Tibial artery (tissue), 4 donors: ENCODE measurements at regions not wholly inside any gene's neighbourhood (a gene's known extent, or its start where the extent isn't known, plus 50 kb on each side); places are given as distances from the start of the nearest gene placed in this dataset.
A peak's percentile ranks its signal among the peaks of the same experiment; 100 is the strongest.

ENCODE experiments used
- DNase-seq, 2 donors: peaks; one replicate each; pipeline ENCODE4 v3.0.0-alpha.2; 2019
- H3K27ac ChIP-seq, 2 donors: fragments of 200-600 bp; sonication (generic) in 1 of 2; 1 replicate in 1 of 2; 2 replicates in 1 of 2; pipeline ENCODE4 v1.5.1; 2018 to 2019; ENCODE audit warnings: mild to moderate bottlenecking in 1 of 2
- H3K27me3 ChIP-seq, 2 donors: fragments of 200-600 bp; sonication (generic) in 1 of 2; one replicate each; pipeline versions ENCODE4 v1.5.1 to v1.6.0; 2016 to 2019
- H3K36me3 ChIP-seq, 3 donors: fragments of 200-600 bp; sonication (generic) in 2 of 3; one replicate each; pipeline ENCODE4 v1.5.1; 2016 to 2019; ENCODE audit warnings: mild to moderate bottlenecking in 2 of 3
- H3K4me1 ChIP-seq, 4 donors: fragments of 200-600 bp; sonication (generic) in 2 of 4; 1 replicate in 3 of 4; 2 replicates in 1 of 4; pipeline ENCODE4 v1.5.1; 2016 to 2019
- H3K4me3 ChIP-seq, 2 donors: fragments of 200-600 bp; sonication (generic) in 1 of 2; 1 replicate in 1 of 2; 2 replicates in 1 of 2; pipeline ENCODE4 v1.5.1; 2018 to 2019; ENCODE audit warnings: mild to moderate bottlenecking in 2 of 2
- H3K9me3 ChIP-seq, 3 donors: fragments of 200-600 bp; sonication (generic) in 1 of 3; one replicate each; pipeline ENCODE4 v1.5.1; 2016 to 2019
- CTCF ChIP-seq, 2 experiments: fragments of 200-600 bp in 1 of 2; fragments of 450-650 bp in 1 of 2; IDR thresholded peaks; one replicate each; pipeline ENCODE4 v1.5.1; 2017 to 2019; ENCODE audit warnings: antibody characterized with exemption in 2 of 2, mild to moderate bottlenecking in 1 of 2, moderate library complexity in 1 of 2
- intact Hi-C: fragments of 100-400 bp; cut with DNase I; formaldehyde crosslinking; loops from one replicate; pipeline ENCODE4 v1.15.0; 2023; ENCODE audit warnings: low total_unique reads

DNA sequence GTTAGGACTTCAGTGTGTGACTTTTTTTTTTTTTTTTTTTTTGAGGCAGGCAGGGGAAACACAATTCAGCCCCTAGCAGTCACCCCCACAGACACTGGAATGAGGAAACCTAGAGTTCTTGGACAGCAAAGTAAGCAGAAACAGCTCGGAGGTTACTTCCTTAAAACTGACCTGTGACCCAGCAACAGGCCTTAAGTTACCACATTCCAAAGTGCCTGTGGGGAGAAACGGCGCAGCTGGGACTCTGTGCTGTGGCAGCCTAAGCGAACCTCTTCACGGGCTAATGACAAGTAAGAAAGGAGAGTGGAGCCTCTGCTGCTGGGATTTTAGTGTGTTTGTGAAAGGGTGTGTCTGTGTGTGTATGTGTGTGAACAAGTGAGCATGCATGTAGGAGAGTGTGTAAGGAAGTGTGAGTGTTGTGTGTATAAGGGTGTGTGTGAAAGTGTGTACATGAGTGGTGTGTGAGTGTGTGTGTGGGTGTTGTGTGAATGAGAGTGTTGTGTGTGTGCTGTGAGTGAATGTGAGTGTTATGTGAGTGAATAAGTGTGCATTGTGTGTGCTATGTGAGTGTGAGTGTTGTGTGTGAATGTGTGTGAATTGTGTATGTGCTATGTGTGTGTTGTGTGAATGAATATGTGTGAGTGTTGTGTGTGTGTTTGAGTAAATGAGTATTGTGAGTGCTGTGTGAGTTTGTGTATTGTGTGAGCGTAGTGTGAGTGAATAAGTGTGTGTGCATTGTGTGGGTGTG lies 180.8 kb downstream of the BRINP2 start:
- Histone ChIP-seq H3K27me3 (peaks cover 0 to 3% of the 10 kb centered on the region in 2 donors), H3K4me1 (no peaks in the 10 kb centered on the region), H3K27ac (no peak overlapping the region), H3K4me3 (no peak overlapping the region), H3K36me3 (no peaks in the 10 kb centered on the region), H3K9me3 (no peaks in the 10 kb centered on the region)
- intact Hi-C loops: no loop called here
- peak in 1 of 2 donors; percentile 27 for DNase-seq
- TF ChIP-seq CTCF (IDR thresholded peaks at IDR 0.05): no peak

- peaks cover 0 to 3% of the 10 kb centered on the region in 2 donors for H3K27me3 ChIP-seq
- no peaks in the 10 kb centered on the region for H3K4me1 ChIP-seq
- H3K36me3 ChIP-seq: no peaks in the 10 kb centered on the region
- no peak overlapping the region for H3K4me3 ChIP-seq
- no peak overlapping the region for H3K27ac ChIP-seq
- no peak for DNase-seq
- no peak for TF ChIP-seq CTCF (IDR thresholded peaks at IDR 0.05)
- intact Hi-C loops: no loop called here
- no peaks in the 10 kb centered on the region for H3K9me3 ChIP-seq
Observed at GRCh38 chr1:177346790-177347359, 176.1 kb downstream of the BRINP2 start.

DNA sequence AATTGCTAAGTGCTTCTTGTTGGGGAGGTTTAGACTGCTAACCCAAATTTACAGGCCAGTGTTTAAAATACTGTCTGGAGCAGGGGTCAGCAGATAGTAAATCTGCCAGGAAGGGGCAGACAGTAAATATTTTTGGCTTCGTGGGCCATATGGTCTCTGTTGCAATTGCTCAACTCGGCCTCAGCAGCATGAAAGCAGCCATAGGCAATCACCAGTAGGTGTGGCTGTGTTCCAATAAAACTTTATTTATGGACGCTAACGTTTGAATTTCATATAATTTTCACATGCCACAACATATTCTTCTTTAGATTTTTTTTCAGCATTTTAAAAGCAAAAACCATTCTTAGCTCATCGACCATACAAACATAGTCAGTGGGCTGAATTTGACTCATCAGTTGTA lies 172.7 kb downstream of the BRINP2 start:
- intact Hi-C loops: no loop called here

DNA sequence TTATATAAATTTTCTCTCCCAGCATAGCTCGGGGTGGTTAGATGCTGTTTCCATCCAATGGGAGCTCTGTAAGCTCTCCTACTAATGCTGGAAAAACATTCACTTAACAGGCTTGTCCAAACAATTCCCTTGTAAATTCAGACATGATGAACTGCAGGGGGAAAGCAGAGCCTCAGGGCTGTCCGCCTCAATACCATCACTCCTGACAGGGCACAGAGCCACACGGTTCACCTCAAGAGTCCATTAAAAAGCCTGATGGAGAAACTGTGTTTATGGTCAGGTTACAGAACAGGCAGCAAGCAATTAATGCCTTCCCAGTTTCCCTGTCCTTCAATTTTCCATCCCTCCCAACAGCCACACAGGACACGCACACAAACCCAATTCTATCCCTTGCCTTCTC lies 171.0 kb downstream of the BRINP2 start:
- Histone ChIP-seq H3K4me1 (no peaks in the 10 kb centered on the region), H3K27ac (no peak overlapping the region), H3K27me3 (peaks cover 0 to 4% of the 10 kb centered on the region in 2 donors), H3K36me3 (no peaks in the 10 kb centered on the region), H3K9me3 (no peaks in the 10 kb centered on the region), H3K4me3 (no peak overlapping the region)
- TF ChIP-seq CTCF (IDR thresholded peaks at IDR 0.05): no peak
- no peak for DNase-seq
- intact Hi-C loops: no loop called here

More for the DNA sequence above, 172.7 kb downstream of the BRINP2 start:
- H3K9me3 ChIP-seq: no peaks in the 10 kb centered on the region
- no peak overlapping the region for H3K4me3 ChIP-seq
- TF ChIP-seq CTCF (IDR thresholded peaks at IDR 0.05): no peak
- DNase-seq: no peak
- H3K4me1 ChIP-seq: no peaks in the 10 kb centered on the region
- H3K27me3 ChIP-seq: peaks cover 0 to 4% of the 10 kb centered on the region in 2 donors
- no peaks in the 10 kb centered on the region for H3K36me3 ChIP-seq
- no peak overlapping the region for H3K27ac ChIP-seq

GRCh38 chr1:177340601-177341067 lies 169.9 kb downstream of the BRINP2 start:
- H3K27me3 ChIP-seq: peaks cover 0 to 4% of the 10 kb centered on the region in 2 donors

More at GRCh38 chr1:177340601-177341067, 169.9 kb downstream of the BRINP2 start:
- H3K4me1 ChIP-seq: no peaks in the 10 kb centered on the region
- TF ChIP-seq CTCF (IDR thresholded peaks at IDR 0.05): no peak
- DNase-seq: no peak
- H3K36me3 ChIP-seq: no peaks in the 10 kb centered on the region
- no peaks in the 10 kb centered on the region for H3K9me3 ChIP-seq
- no peak overlapping the region for H3K27ac ChIP-seq
- intact Hi-C loops: no loop called here
- no peak overlapping the region for H3K4me3 ChIP-seq
